ENCODE measurements at regions not wholly inside any gene's neighbourhood (a gene's known extent, or its start where the extent isn't known, plus 50 kb on each side); places are given as distances from the start of the nearest gene placed in this dataset.

GRCh38 chr4:19711871-19712270 is 539.8 kb upstream of the SLIT2 start:
- no peak overlapping the region for H2AFZ ChIP-seq (ENCODE audit: low read length)

GRCh38 chr4:19707876-19708275 is 543.8 kb upstream of the SLIT2 start:
- Histone ChIP-seq H3K9me2 (replicated peaks; ENCODE audit: low read depth, low read length) (no peaks in the 10 kb centered on the region), H4K20me1 (ENCODE audit: insufficient read depth, low read length, poor library complexity, severe bottlenecking) (no peaks in the 10 kb centered on the region), H3K4me1 (ENCODE audit: insufficient read depth, low read length, poor library complexity, severe bottlenecking) (no peaks in the 10 kb centered on the region), H3K36me3 (ENCODE audit: insufficient read depth, low read length) (no peaks in the 10 kb centered on the region), H3K9me3 (ENCODE audit: insufficient read depth, low read depth, low read length) (no peaks in the 10 kb centered on the region), H2AFZ (ENCODE audit: low read length) (no peak overlapping the region), H3K4me3 (ENCODE audit: low read length, poor library complexity, severe bottlenecking) (no peak overlapping the region), H3F3A (ENCODE audit: low read depth) (no peaks in the 10 kb centered on the region), H3K4me2 (ENCODE audit: low read depth, low read length, poor library complexity, severe bottlenecking) (no peak overlapping the region), H3K9ac (ENCODE audit: low read depth, low read length, poor library complexity, severe bottlenecking) (no peak overlapping the region), H3K27me3 (ENCODE audit: insufficient read depth, low read length, poor library complexity, severe bottlenecking) (no peaks in the 10 kb centered on the region), H3K79me2 (ENCODE audit: insufficient read depth, low read length) (no peaks in the 10 kb centered on the region)
- TF ChIP-seq CTCF (conservative IDR thresholded peaks at IDR 0.05; ENCODE audit: low read length) (no peak), EZH2phosphoT487 (IDR thresholded peaks at IDR 0.05; ENCODE audit: borderline replicate concordance) (no peak)

More at GRCh38 chr4:19711871-19712270, 539.8 kb upstream of the SLIT2 start:
- no peaks in the 10 kb centered on the region for H3F3A ChIP-seq (ENCODE audit: low read depth)
- TF ChIP-seq CTCF (conservative IDR thresholded peaks at IDR 0.05; ENCODE audit: low read length) (no peak), EZH2phosphoT487 (IDR thresholded peaks at IDR 0.05; ENCODE audit: borderline replicate concordance) (no peak)
- H3K9me3 ChIP-seq (ENCODE audit: insufficient read depth, low read depth, low read length), result no peaks in the 10 kb centered on the region
- H3K36me3 ChIP-seq (ENCODE audit: insufficient read depth, low read length), result no peaks in the 10 kb centered on the region
- H3K9ac ChIP-seq (ENCODE audit: low read depth, low read length, poor library complexity, severe bottlenecking), result no peak overlapping the region
- H3K27me3 ChIP-seq (ENCODE audit: insufficient read depth, low read length, poor library complexity, severe bottlenecking), result no peaks in the 10 kb centered on the region
- no peak overlapping the region for H3K4me3 ChIP-seq (ENCODE audit: low read length, poor library complexity, severe bottlenecking)
- no peak overlapping the region for H3K4me2 ChIP-seq (ENCODE audit: low read depth, low read length, poor library complexity, severe bottlenecking)
- H3K4me1 ChIP-seq (ENCODE audit: insufficient read depth, low read length, poor library complexity, severe bottlenecking), result no peaks in the 10 kb centered on the region
- no peaks in the 10 kb centered on the region for H3K79me2 ChIP-seq (ENCODE audit: insufficient read depth, low read length)
- no peaks in the 10 kb centered on the region for H3K9me2 ChIP-seq (replicated peaks; ENCODE audit: low read depth, low read length)
- H4K20me1 ChIP-seq (ENCODE audit: insufficient read depth, low read length, poor library complexity, severe bottlenecking), result no peaks in the 10 kb centered on the region

- no peaks in the 10 kb centered on the region for H3K36me3 ChIP-seq (ENCODE audit: insufficient read depth, low read length)
- no peak overlapping the region for H3K4me3 ChIP-seq (ENCODE audit: low read length, poor library complexity, severe bottlenecking)
- no peaks in the 10 kb centered on the region for H3K27me3 ChIP-seq (ENCODE audit: insufficient read depth, low read length, poor library complexity, severe bottlenecking)
- no peaks in the 10 kb centered on the region for H3K79me2 ChIP-seq (ENCODE audit: insufficient read depth, low read length)
- no peaks in the 10 kb centered on the region for H4K20me1 ChIP-seq (ENCODE audit: insufficient read depth, low read length, poor library complexity, severe bottlenecking)
- no peaks in the 10 kb centered on the region for H3K4me1 ChIP-seq (ENCODE audit: insufficient read depth, low read length, poor library complexity, severe bottlenecking)
- H2AFZ ChIP-seq (ENCODE audit: low read length), result no peak overlapping the region
- H3K9me2 ChIP-seq (replicated peaks; ENCODE audit: low read depth, low read length), result no peaks in the 10 kb centered on the region
- no peaks in the 10 kb centered on the region for H3K9me3 ChIP-seq (ENCODE audit: insufficient read depth, low read depth, low read length)
- no peak overlapping the region for H3K4me2 ChIP-seq (ENCODE audit: low read depth, low read length, poor library complexity, severe bottlenecking)
- H3K9ac ChIP-seq (ENCODE audit: low read depth, low read length, poor library complexity, severe bottlenecking), result no peak overlapping the region
- TF ChIP-seq EZH2phosphoT487 (IDR thresholded peaks at IDR 0.05; ENCODE audit: borderline replicate concordance) (no peak), CTCF (conservative IDR thresholded peaks at IDR 0.05; ENCODE audit: low read length) (no peak)
- no peaks in the 10 kb centered on the region for H3F3A ChIP-seq (ENCODE audit: low read depth)
These were observed 548.3 kb upstream of the SLIT2 start for GRCh38 chr4:19703391-19703790.

Measured in Loucy (cell line).